ENCODE measurements at regions not wholly inside any gene's neighbourhood (a gene's known extent, or its start where the extent isn't known, plus 50 kb on each side); places are given as distances from the start of the nearest gene placed in this dataset.

- intact Hi-C loops (cut with micrococcal nuclease; ENCODE audit: unreplicated experiment), result no loop called here
- peak; percentile 16 for DNase-seq (ENCODE audit: low read depth, low spot score)
- no peak overlapping the region for H2AFZ ChIP-seq (ENCODE audit: control insufficient read depth, low read depth, low read length)
Measured at GRCh38 chr2:17270894-17271293, 247.3 kb downstream of the RAD51AP2 start.

GRCh38 chr2:17263570-17263968 is 254.7 kb downstream of the RAD51AP2 start:
- Histone ChIP-seq H3K4me1 (ENCODE audit: control insufficient read depth, insufficient read depth, low read length) (no peaks in the 10 kb centered on the region), H3K9ac (ENCODE audit: control insufficient read depth, insufficient read depth, low read length) (no peak overlapping the region), H3K4me3 (no peak overlapping the region), H3K4me2 (ENCODE audit: control insufficient read depth, insufficient read depth) (no peak overlapping the region), H4K20me1 (ENCODE audit: control insufficient read depth, insufficient read depth) (no peaks in the 10 kb centered on the region), H2AFZ (ENCODE audit: control insufficient read depth, low read depth, low read length) (no peak overlapping the region), H3K9me3 (replicated peaks; ENCODE audit: control insufficient read depth, insufficient read depth, low read length) (no peaks in the 10 kb centered on the region), H3K27ac (ENCODE audit: control insufficient read depth, insufficient read depth) (no peak overlapping the region), H3K27me3 (replicated peaks in 1 of 2; ENCODE audit: control insufficient read depth in 2 of 2, insufficient read depth in 2 of 2, low read length in 1 of 2) (no peaks in the 10 kb centered on the region), H3K36me3 (ENCODE audit: control insufficient read depth in 2 of 2, insufficient read depth in 2 of 2, low read length in 1 of 2) (no peaks in the 10 kb centered on the region), H3K79me2 (ENCODE audit: control insufficient read depth, insufficient read depth, low read length) (no peaks in the 10 kb centered on the region)
- ChIA-PET POLR2A (no interaction called here), CTCF (no interaction called here), SMC1A (ENCODE audit: uncharacterized antibody, unreplicated experiment) (no interaction called here), RAD21 (ENCODE audit: unreplicated experiment) (no interaction called here)
- DNase-seq (ENCODE audit: low read depth, low spot score) (no peak), FAIRE-seq (no peak), ATAC-seq (no peak)
- WGBS (ENCODE audit: insufficient coverage, insufficient replicate concordance, low lambda C conversion rate, missing lambda C conversion rate), result 6% methylated on average over 2 of the region's 2 CpGs
- intact Hi-C loops (cut with micrococcal nuclease; ENCODE audit: unreplicated experiment), result no loop called here
- BruUV-seq (replicated peaks), result no TSS peak
- in situ Hi-C loops (cut with MboI), result no loop called here
- TF ChIP-seq SMC3 (IDR thresholded peaks at IDR 0.05; ENCODE audit: borderline replicate concordance, low read length), result no peak
- TF ChIP-seq RAD51 (IDR thresholded peaks at IDR 0.05), result no peak
- TF ChIP-seq RAD21 (IDR thresholded peaks at IDR 0.05; ENCODE audit: insufficient read depth, low read depth, low read length), result no peak
- no peak for TF ChIP-seq CHD1 (IDR thresholded peaks at IDR 0.05; ENCODE audit: low read depth, low read length)
- no peak for TF ChIP-seq ZNF592 (IDR thresholded peaks at IDR 0.05)
- TF ChIP-seq ESRRA (IDR thresholded peaks at IDR 0.05; ENCODE audit: low read length), result no peak

More at GRCh38 chr2:17270894-17271293, 247.3 kb downstream of the RAD51AP2 start:
- WGBS (ENCODE audit: insufficient coverage, insufficient replicate concordance, low lambda C conversion rate, missing lambda C conversion rate), result 0% methylated on average over 5 of the region's 5 CpGs
- Histone ChIP-seq H3K36me3 (ENCODE audit: control insufficient read depth in 2 of 2, insufficient read depth in 2 of 2, low read length in 1 of 2) (no peaks in the 10 kb centered on the region), H3K4me3 (no peak overlapping the region), H3K79me2 (ENCODE audit: control insufficient read depth, insufficient read depth, low read length) (no peaks in the 10 kb centered on the region), H3K27me3 (replicated peaks in 1 of 2; ENCODE audit: control insufficient read depth in 2 of 2, insufficient read depth in 2 of 2, low read length in 1 of 2) (0 out of 4 replicates have a peak, but pooled peaks cover 0 to 3% of the 10 kb centered on the region in 2 experiments), H3K27ac (ENCODE audit: control insufficient read depth, insufficient read depth) (no peak overlapping the region), H3K9me3 (replicated peaks; ENCODE audit: control insufficient read depth, insufficient read depth, low read length) (no peaks in the 10 kb centered on the region), H4K20me1 (ENCODE audit: control insufficient read depth, insufficient read depth) (no peaks in the 10 kb centered on the region), H3K4me1 (ENCODE audit: control insufficient read depth, insufficient read depth, low read length) (no peaks in the 10 kb centered on the region), H3K4me2 (ENCODE audit: control insufficient read depth, insufficient read depth) (no peak overlapping the region), H3K9ac (ENCODE audit: control insufficient read depth, insufficient read depth, low read length) (no peak overlapping the region)
- 0 out of 3 replicates have a peak, but pooled peaks have one; percentile 22 for TF ChIP-seq POU2F2 (IDR thresholded peaks at IDR 0.05; ENCODE audit: borderline replicate concordance, low read depth, low read length)
- TF ChIP-seq BCL3 (IDR thresholded peaks at IDR 0.05; ENCODE audit: borderline replicate concordance, insufficient read depth, low read depth, low read length, poor library complexity, severe bottlenecking), result no peak
- no peak for TF ChIP-seq CREB1 (IDR thresholded peaks at IDR 0.05; ENCODE audit: low read depth)
- SMC1A ChIA-PET (ENCODE audit: uncharacterized antibody, unreplicated experiment), result no interaction called here
- CTCF ChIA-PET, result interaction anchor here (1.0 kb wide), 1 partner anchor 25 kb away, joined by 3 read pairs; no protein-coding TSS in a partner anchor
- FAIRE-seq (no peak), ATAC-seq (peak; percentile 38; the same call in 2 of the 3 replicates)
- BruUV-seq (replicated peaks), result no TSS peak
- RAD21 ChIA-PET (ENCODE audit: unreplicated experiment), result no interaction called here
- in situ Hi-C loops (cut with MboI), result no loop called here
- POLR2A ChIA-PET, result no interaction called here
